C4-2B (cell line): ENCODE measurements at regions not wholly inside any gene's neighbourhood (a gene's known extent, or its start where the extent isn't known, plus 50 kb on each side); places are given as distances from the start of the nearest gene placed in this dataset.
"Not testable (repeated sequence)": the region's sequence is repeated elsewhere in the genome, so short reads cannot be mapped to it uniquely, and the experiment has no call there.

ENCODE experiments used
- H3K27ac ChIP-seq: fragments of 450-650 bp; 2 replicates; pipeline ENCODE4 v1.5.1; 2017
- ZFX ChIP-seq: fragments of 450-650 bp; IDR thresholded peaks from 2 replicates; pipeline ENCODE4 v1.6.1; 2017
- TF ChIP-seq, protein P1 (sequence below): fragments of 450-650 bp; conservative IDR thresholded peaks from 2 replicates; pipeline ENCODE4 v1.5.1; 2017; ENCODE audit warnings: mild to moderate bottlenecking

GRCh38 chr2:123853161-123853560 lies 171.9 kb upstream of the CNTNAP5 start:
- TF ChIP-seq, protein P1, sequence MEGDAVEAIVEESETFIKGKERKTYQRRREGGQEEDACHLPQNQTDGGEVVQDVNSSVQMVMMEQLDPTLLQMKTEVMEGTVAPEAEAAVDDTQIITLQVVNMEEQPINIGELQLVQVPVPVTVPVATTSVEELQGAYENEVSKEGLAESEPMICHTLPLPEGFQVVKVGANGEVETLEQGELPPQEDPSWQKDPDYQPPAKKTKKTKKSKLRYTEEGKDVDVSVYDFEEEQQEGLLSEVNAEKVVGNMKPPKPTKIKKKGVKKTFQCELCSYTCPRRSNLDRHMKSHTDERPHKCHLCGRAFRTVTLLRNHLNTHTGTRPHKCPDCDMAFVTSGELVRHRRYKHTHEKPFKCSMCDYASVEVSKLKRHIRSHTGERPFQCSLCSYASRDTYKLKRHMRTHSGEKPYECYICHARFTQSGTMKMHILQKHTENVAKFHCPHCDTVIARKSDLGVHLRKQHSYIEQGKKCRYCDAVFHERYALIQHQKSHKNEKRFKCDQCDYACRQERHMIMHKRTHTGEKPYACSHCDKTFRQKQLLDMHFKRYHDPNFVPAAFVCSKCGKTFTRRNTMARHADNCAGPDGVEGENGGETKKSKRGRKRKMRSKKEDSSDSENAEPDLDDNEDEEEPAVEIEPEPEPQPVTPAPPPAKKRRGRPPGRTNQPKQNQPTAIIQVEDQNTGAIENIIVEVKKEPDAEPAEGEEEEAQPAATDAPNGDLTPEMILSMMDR, result no peak
- no peak for TF ChIP-seq ZFX
- no peak overlapping the region for H3K27ac ChIP-seq

GRCh38 chr2:123859031-123859430 lies 166.1 kb upstream of the CNTNAP5 start:
- H3K27ac ChIP-seq, result not testable (repeated sequence)

- no peak overlapping the region for H3K27ac ChIP-seq
- no peak for TF ChIP-seq ZFX
- TF ChIP-seq, protein P1, result no peak
Observed at GRCh38 chr2:123864416-123864815, 160.7 kb upstream of the CNTNAP5 start.

- TF ChIP-seq, protein P1, result no peak
- TF ChIP-seq ZFX, result no peak
Observed at GRCh38 chr2:123870206-123870880, 154.7 kb upstream of the CNTNAP5 start.

GRCh38 chr2:123870881-123871276 lies 154.2 kb upstream of the CNTNAP5 start:
- TF ChIP-seq, protein P1, result no peak
- TF ChIP-seq ZFX, result no peak
- no peak overlapping the region for H3K27ac ChIP-seq

More at GRCh38 chr2:123870206-123870880, 154.7 kb upstream of the CNTNAP5 start:
- no peak overlapping the region for H3K27ac ChIP-seq

DNA sequence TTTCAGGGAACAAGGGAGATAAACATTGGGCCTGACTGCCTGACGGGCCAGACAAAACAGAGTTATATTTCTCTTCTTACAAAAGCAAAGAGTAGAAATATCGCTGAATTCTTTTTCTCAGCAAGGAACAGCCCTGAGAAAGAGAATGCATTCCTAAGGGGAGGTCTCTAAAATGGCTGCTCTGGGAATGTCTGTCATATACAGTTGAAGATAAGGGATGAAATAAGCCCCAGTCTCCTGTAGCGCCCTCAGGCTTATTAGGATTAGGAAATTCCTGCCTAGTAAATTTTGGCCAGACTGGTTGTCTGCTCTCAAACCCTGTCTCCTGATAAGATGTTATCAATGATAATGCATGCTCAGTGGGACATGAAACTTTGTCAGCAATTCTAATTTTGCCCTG lies 134.9 kb upstream of the CNTNAP5 start:
- no peak overlapping the region for H3K27ac ChIP-seq
- TF ChIP-seq, protein P1, result no peak
- no peak for TF ChIP-seq ZFX

GRCh38 chr2:123894167-123894566 lies 130.9 kb upstream of the CNTNAP5 start:
- TF ChIP-seq, protein P1, result no peak
- TF ChIP-seq ZFX, result no peak
- no peak overlapping the region for H3K27ac ChIP-seq

DNA sequence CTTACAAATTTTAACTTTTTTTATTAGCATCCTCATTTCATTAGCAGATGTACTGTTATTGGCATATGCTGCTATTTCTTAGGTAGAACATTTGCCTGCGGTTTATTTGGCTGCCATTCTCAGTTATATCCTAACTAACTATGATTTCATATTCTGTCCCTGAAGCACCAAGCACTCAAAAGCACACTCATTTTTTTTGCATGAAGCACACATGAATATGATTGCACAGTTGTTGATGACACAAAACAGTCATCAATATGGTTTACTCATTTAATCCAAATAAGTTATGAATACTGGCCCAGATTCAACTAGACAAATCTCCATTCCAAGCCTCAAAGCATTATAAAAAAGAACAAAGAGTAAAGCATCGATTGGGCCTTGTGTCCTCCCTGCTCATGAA lies 129.4 kb upstream of the CNTNAP5 start:
- no peak for TF ChIP-seq ZFX
- TF ChIP-seq, protein P1, result no peak
- no peak overlapping the region for H3K27ac ChIP-seq
